ENCODE measurements at regions not wholly inside any gene's neighbourhood (a gene's known extent, or its start where the extent isn't known, plus 50 kb on each side); places are given as distances from the start of the nearest gene placed in this dataset.
A peak's percentile ranks its signal among the peaks of the same experiment; 100 is the strongest.

DNA sequence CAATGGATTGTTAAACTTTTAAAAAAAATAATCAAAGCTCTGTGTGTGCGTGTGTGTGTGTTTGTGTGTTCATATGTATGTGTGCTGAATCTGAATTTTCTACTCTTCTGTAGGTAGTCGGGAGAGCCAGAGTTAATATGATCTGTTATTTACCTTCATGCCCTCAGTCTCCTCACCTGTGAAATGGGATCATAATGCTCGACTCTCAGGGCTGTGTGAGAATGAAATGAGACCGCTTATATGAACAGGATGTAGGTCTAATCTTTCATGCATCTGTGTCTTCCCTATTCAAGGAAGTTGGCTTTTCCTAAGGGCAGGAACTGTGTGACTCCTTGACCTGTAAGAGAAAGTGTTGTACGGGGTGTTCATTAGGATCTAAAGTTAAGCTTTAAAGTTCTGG is 182.2 kb downstream of the RPLP1 start:
- peak; percentile 54 for FAIRE-seq
- 28% methylated on average over 5 of the region's 5 CpGs for WGBS (ENCODE audit: missing lambda C conversion rate)
- POLR2A ChIA-PET, result no interaction called here
- TF ChIP-seq RCOR1 (IDR thresholded peaks at IDR 0.05; ENCODE audit: low read depth, low read length) (no peak), POLR2AphosphoS2 (conservative IDR thresholded peaks at IDR 0.05; ENCODE audit: low read length) (no peak), CHD4 (IDR thresholded peaks at IDR 0.05; ENCODE audit: borderline replicate concordance) (no peak)
- TF ChIP-seq, protein P1, sequence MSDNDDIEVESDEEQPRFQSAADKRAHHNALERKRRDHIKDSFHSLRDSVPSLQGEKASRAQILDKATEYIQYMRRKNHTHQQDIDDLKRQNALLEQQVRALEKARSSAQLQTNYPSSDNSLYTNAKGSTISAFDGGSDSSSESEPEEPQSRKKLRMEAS (IDR thresholded peaks at IDR 0.05), result no peak
- H3K4me3 ChIP-seq, result no peak overlapping the region
- H3K27ac ChIP-seq, result no peak overlapping the region
- no peak for ATAC-seq
- no peak overlapping the region for H3K4me2 ChIP-seq
- CTCF ChIA-PET, result no interaction called here
- DNase-seq (ENCODE audit: low read depth in 1 of 2, low spot score in 1 of 2), result no peak
- no peaks in the 10 kb centered on the region for H3K4me1 ChIP-seq
- H3K9me3 ChIP-seq, result peaks cover 8% of the 10 kb centered on the region; the same call in 2 of the 3 replicates

DNA sequence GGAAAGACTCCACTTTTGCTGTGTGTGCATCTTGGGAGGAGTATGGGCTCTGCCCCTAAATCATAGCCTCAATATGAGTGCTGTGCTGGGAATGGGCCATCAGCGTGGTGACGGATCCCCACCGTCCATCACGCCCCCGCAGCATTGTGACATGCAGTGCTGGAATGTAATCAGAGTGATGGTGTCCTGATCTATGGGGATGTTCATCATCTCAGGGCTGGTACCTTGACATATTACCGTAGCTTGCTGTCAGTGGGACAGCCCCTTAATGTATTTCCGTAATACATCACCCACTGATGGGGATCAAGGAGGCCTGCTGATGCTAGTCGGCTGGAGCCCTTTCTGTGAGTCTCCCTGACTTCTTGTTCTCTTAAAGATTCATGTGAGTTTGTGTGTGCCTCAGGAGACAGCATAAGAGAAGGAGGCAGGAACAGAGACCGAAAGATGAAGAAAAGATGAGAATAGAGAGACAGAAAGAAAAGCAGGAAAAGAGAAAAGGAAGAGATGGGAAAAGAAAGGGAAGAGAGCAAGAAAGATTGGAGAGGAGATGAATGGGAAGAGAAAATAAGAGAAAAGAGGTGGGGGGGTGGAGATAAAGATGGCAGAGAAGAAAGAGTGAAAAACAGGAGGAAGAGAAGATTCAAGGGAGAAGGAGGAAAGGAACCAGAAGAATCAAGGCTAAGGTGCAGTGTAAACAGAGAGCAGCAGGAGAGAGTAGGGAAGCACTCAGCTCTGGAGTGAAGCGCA is 183.7 kb downstream of the RPLP1 start:
- H3K4me3 ChIP-seq, result no peak overlapping the region
- FAIRE-seq (no peak), DNase-seq (ENCODE audit: low read depth in 1 of 2, low spot score in 1 of 2) (no peak), ATAC-seq (no peak; a peak in 1 of 6 replicates)
- H3K4me1 ChIP-seq, result no peaks in the 10 kb centered on the region
- ChIA-PET CTCF (interaction anchor here (1.1 kb wide), 1 partner anchor 9 kb away, joined by 3 read pairs; no protein-coding TSS in a partner anchor), POLR2A (no interaction called here)
- peaks cover 23% of the 10 kb centered on the region for H3K9me3 ChIP-seq
- H3K27ac ChIP-seq, result no peak overlapping the region
- no peak for TF ChIP-seq EHMT2 (IDR thresholded peaks at IDR 0.05; ENCODE audit: low read depth)
- no peak for TF ChIP-seq ZSCAN20 (CRISPR knock-in tag; IDR thresholded peaks at IDR 0.05)
- TF ChIP-seq POLR2A (IDR thresholded peaks at IDR 0.05; ENCODE audit: low read length), result no peak
- no peak for TF ChIP-seq JUNB (IDR thresholded peaks at IDR 0.05)
- TF ChIP-seq CBX2 (IDR thresholded peaks at IDR 0.05; ENCODE audit: borderline replicate concordance, low read depth), result no peak
- no peak for TF ChIP-seq BHLHE40 (IDR thresholded peaks at IDR 0.05; ENCODE audit: low read depth, low read length)
- TF ChIP-seq KDM5A (IDR thresholded peaks at IDR 0.05), result no peak
- TF ChIP-seq RNF2 (IDR thresholded peaks at IDR 0.05; ENCODE audit: borderline replicate concordance, low read depth), result no peak
- TF ChIP-seq CHD4 (IDR thresholded peaks at IDR 0.05; ENCODE audit: borderline replicate concordance), result no peak
- TF ChIP-seq CHD2 (IDR thresholded peaks at IDR 0.05; ENCODE audit: low read length, partially characterized antibody), result no peak
- TF ChIP-seq TFCP2L1 (CRISPR knock-in tag; IDR thresholded peaks at IDR 0.05), result no peak
- no peak for TF ChIP-seq KDM1A (IDR thresholded peaks at IDR 0.05; ENCODE audit: low read depth)
- no peak for TF ChIP-seq MYC (IDR thresholded peaks at IDR 0.05; ENCODE audit: borderline replicate concordance, low read length)
- TF ChIP-seq NPAS2 (CRISPR knock-in tag; IDR thresholded peaks at IDR 0.05; ENCODE audit: borderline replicate concordance), result no peak
- TF ChIP-seq MAZ (IDR thresholded peaks at IDR 0.05; ENCODE audit: borderline replicate concordance, low read depth, low read length), result no peak
- TF ChIP-seq TP53 (CRISPR knock-in tag; IDR thresholded peaks at IDR 0.05), result no peak
- TF ChIP-seq, protein P2, sequence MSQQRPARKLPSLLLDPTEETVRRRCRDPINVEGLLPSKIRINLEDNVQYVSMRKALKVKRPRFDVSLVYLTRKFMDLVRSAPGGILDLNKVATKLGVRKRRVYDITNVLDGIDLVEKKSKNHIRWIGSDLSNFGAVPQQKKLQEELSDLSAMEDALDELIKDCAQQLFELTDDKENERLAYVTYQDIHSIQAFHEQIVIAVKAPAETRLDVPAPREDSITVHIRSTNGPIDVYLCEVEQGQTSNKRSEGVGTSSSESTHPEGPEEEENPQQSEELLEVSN (IDR thresholded peaks at IDR 0.05; ENCODE audit: borderline replicate concordance, low read depth), result no peak
- WGBS (ENCODE audit: missing lambda C conversion rate), result 68% methylated on average over 10 of the region's 10 CpGs
- H3K4me2 ChIP-seq, result no peak overlapping the region

DNA sequence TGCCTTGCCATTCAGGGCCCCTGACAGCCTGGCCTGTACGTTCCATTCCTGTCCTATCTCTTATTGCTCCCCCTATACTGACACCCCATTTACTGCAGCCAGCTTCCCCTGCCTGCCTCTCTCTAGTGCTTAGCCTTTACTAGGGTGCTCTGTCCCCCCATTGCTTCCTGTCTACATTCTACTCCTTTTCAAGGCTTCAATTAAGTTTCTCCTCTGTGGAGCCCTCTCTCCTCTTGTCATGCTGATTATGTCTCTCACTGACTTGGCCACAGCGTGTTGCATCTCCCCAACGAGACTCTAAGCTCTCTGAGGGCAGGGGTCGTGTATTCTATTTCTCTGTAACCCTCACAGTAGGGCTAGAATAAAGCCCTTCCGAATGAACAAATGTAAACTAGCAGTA is 185.2 kb downstream of the RPLP1 start:
- no peak overlapping the region for H3K27ac ChIP-seq
- ATAC-seq, result no peak
- H3K9me3 ChIP-seq, result peaks cover 23% of the 10 kb centered on the region
- no peak for FAIRE-seq
- ChIA-PET POLR2A (no interaction called here), CTCF (interaction anchor here (0.6 to 1.4 kb wide), 3 partner anchors 9 to 31 kb away, joined by 3 read pairs; no protein-coding TSS in a partner anchor)
- no peak overlapping the region for H3K4me2 ChIP-seq
- no peaks in the 10 kb centered on the region for H3K4me1 ChIP-seq
- 30% methylated on average over 5 of the region's 5 CpGs for WGBS (ENCODE audit: missing lambda C conversion rate)
- DNase-seq (ENCODE audit: low read depth in 1 of 2, low spot score in 1 of 2), result no peak
- H3K4me3 ChIP-seq, result no peak overlapping the region
- TF ChIP-seq, protein P3, sequence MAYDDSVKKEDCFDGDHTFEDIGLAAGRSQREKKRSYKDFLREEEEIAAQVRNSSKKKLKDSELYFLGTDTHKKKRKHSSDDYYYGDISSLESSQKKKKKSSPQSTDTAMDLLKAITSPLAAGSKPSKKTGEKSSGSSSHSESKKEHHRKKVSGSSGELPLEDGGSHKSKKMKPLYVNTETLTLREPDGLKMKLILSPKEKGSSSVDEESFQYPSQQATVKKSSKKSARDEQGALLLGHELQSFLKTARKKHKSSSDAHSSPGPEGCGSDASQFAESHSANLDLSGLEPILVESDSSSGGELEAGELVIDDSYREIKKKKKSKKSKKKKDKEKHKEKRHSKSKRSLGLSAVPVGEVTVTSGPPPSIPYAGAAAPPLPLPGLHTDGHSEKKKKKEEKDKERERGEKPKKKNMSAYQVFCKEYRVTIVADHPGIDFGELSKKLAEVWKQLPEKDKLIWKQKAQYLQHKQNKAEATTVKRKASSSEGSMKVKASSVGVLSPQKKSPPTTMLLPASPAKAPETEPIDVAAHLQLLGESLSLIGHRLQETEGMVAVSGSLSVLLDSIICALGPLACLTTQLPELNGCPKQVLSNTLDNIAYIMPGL (CRISPR knock-in tag; IDR thresholded peaks at IDR 0.05; ENCODE audit: borderline replicate concordance), result no peak
- TF ChIP-seq KDM1A (IDR thresholded peaks at IDR 0.05; ENCODE audit: low read depth) (no peak), ESRRA (IDR thresholded peaks at IDR 0.05; ENCODE audit: borderline replicate concordance, low read length) (no peak), SMC3 (IDR thresholded peaks at IDR 0.05) (no peak), EHMT2 (IDR thresholded peaks at IDR 0.05; ENCODE audit: low read depth) (no peak), RNF2 (IDR thresholded peaks at IDR 0.05; ENCODE audit: borderline replicate concordance, low read depth) (no peak), HDAC2 (IDR thresholded peaks at IDR 0.05) (no peak), HOXB5 (CRISPR knock-in tag; IDR thresholded peaks at IDR 0.05) (no peak), MAZ (IDR thresholded peaks at IDR 0.05; ENCODE audit: borderline replicate concordance, low read depth, low read length) (no peak), TFCP2L1 (CRISPR knock-in tag; IDR thresholded peaks at IDR 0.05) (no peak), POLR2A (IDR thresholded peaks at IDR 0.05; ENCODE audit: low read length) (no peak), HOXA7 (CRISPR knock-in tag; IDR thresholded peaks at IDR 0.05) (no peak), PHF8 (IDR thresholded peaks at IDR 0.05; ENCODE audit: borderline replicate concordance, low read depth) (no peak)
- TF ChIP-seq, protein P4, sequence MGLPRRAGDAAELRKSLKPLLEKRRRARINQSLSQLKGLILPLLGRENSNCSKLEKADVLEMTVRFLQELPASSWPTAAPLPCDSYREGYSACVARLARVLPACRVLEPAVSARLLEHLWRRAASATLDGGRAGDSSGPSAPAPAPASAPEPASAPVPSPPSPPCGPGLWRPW (IDR thresholded peaks at IDR 0.05), result no peak
- TF ChIP-seq, protein P2 (IDR thresholded peaks at IDR 0.05; ENCODE audit: borderline replicate concordance, low read depth), result no peak
- TF ChIP-seq, protein P5, sequence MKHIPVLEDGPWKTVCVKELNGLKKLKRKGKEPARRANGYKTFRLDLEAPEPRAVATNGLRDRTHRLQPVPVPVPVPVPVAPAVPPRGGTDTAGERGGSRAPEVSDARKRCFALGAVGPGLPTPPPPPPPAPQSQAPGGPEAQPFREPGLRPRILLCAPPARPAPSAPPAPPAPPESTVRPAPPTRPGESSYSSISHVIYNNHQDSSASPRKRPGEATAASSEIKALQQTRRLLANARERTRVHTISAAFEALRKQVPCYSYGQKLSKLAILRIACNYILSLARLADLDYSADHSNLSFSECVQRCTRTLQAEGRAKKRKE (CRISPR knock-in tag; IDR thresholded peaks at IDR 0.05; ENCODE audit: low read depth), result no peak
